ENCODE measurements at regions not wholly inside any gene's neighbourhood (a gene's known extent, or its start where the extent isn't known, plus 50 kb on each side); places are given as distances from the start of the nearest gene placed in this dataset.

DNA sequence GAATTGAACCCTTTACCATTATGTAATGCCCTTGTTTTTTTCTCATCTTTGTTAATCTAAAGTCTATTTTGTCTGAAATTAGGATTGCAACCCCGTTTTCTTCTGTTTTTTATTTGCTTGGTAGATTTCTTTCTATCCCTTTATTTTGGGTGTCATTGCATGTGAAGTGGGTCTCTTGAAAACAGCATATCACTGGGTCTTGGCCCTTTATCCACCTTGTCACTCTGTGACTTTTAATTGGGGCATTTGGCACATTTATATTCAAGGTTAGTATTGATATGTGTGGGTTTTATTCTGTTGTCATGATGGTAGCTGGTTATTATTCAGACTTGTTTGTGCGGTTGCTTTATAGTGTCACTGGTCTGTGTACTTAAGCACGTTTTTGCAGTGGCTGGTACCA, 117.4 kb upstream of the MARCHF11 start:
- Histone ChIP-seq H3K4me2 (ENCODE audit: insufficient read depth in 1 of 2, low read depth in 2 of 2, low read length in 2 of 2) (no peak overlapping the region), H3K14ac (ENCODE audit: insufficient read length) (no peak overlapping the region), H3K36me3 (ENCODE audit: control insufficient read depth in 2 of 4, insufficient read depth in 4 of 4, low read length in 3 of 4) (no peaks in the 10 kb centered on the region), H3K23me2 (ENCODE audit: low read depth, low read length) (no peaks in the 10 kb centered on the region), H4K5ac (ENCODE audit: insufficient read length, low read depth, low read length) (no peak overlapping the region), H2BK12ac (ENCODE audit: low read depth, low read length) (no peak overlapping the region), H4K20me1 (replicated peaks in 1 of 2; ENCODE audit: control insufficient read depth in 1 of 2, insufficient read depth in 2 of 2, low read length in 2 of 2) (no peaks in the 10 kb centered on the region), H3K9me3 (ENCODE audit: insufficient read depth in 2 of 2, low read depth in 1 of 2, low read length in 1 of 2) (peaks cover 0 to 16% of the 10 kb centered on the region in 2 experiments; a peak in 2 of 4 replicates), H3K56ac (replicated peaks; ENCODE audit: insufficient read length, low read depth, low read length) (no peak overlapping the region), H3K9ac (replicated peaks in 1 of 4; ENCODE audit: extremely low read depth in 1 of 4, low read depth in 3 of 4, low read length in 3 of 4) (no peak overlapping the region), H4K8ac (ENCODE audit: extremely low read depth, insufficient read depth, low read length) (no peak overlapping the region), H3K27ac (ENCODE audit: low read depth, low read length) (no peak overlapping the region), H2BK20ac (ENCODE audit: low read length) (no peak overlapping the region), H3K4me1 (replicated peaks in 1 of 4; ENCODE audit: control insufficient read depth in 3 of 4, insufficient read depth in 4 of 4, low read length in 3 of 4) (no peaks in the 10 kb centered on the region), H2BK5ac (ENCODE audit: low read depth, low read length) (no peak overlapping the region), H2AFZ (ENCODE audit: low read length) (no peak overlapping the region), H3K4me3 (ENCODE audit: extremely low read depth in 1 of 4, insufficient read depth in 2 of 4, low read depth in 3 of 4, low read length in 4 of 4) (no peak overlapping the region), H4K91ac (replicated peaks; ENCODE audit: insufficient read length, low read length) (no peak overlapping the region), H2AK5ac (ENCODE audit: low read depth, low read length) (no peak overlapping the region), H3K4ac (replicated peaks; ENCODE audit: insufficient read length, low read depth, low read length) (no peak overlapping the region), H3K23ac (ENCODE audit: insufficient read length) (no peak overlapping the region), H3K79me2 (ENCODE audit: control insufficient read depth in 1 of 2, insufficient read depth in 2 of 2, low read length in 2 of 2) (no peaks in the 10 kb centered on the region), H2BK120ac (replicated peaks; ENCODE audit: low read depth, low read length) (no peak overlapping the region), H2BK15ac (ENCODE audit: low read length) (no peak overlapping the region), H3K79me1 (ENCODE audit: low read depth, low read length) (no peaks in the 10 kb centered on the region), H3K18ac (ENCODE audit: extremely low read depth, low read length) (no peak overlapping the region), H3K27me3 (replicated peaks in 1 of 4; ENCODE audit: control insufficient read depth in 3 of 4, extremely low read depth in 1 of 4, insufficient read depth in 3 of 4, low read length in 3 of 4) (no peaks in the 10 kb centered on the region)
- DNase-seq (ENCODE audit: low read depth in 1 of 2, low spot score in 2 of 2), result no peak
- WGBS, 2 experiments (ENCODE audit: extremely low coverage in 1 of 2, insufficient coverage in 1 of 2, insufficient read length in 1 of 2, insufficient replicate concordance in 2 of 2, low coverage in 1 of 2, low lambda C conversion rate in 2 of 2, missing lambda C conversion rate in 1 of 2), result 79% methylated on average over 3 of the region's 3 CpGs; no CpG with 5 or more reads in 1 of the 2 experiments
- TF ChIP-seq TAF7 (optimal IDR thresholded peaks at IDR 0.05; ENCODE audit: borderline replicate concordance, low read depth, low read length) (no peak), ASH2L (IDR thresholded peaks at IDR 0.05; ENCODE audit: low read length) (no peak), GTF2F1 (IDR thresholded peaks at IDR 0.05; ENCODE audit: borderline replicate concordance, low read depth, low read length) (no peak), CHD1 (IDR thresholded peaks at IDR 0.05; ENCODE audit: low read depth, low read length) (no peak), CBX5 (IDR thresholded peaks at IDR 0.05; ENCODE audit: low read depth, low read length) (no peak), PHF8 (conservative IDR thresholded peaks at IDR 0.05; ENCODE audit: low read depth, low read length) (no peak), RXRA (IDR thresholded peaks at IDR 0.05; ENCODE audit: insufficient read depth, low read depth, low read length) (no peak), TBP (IDR thresholded peaks at IDR 0.05; ENCODE audit: low read depth, low read length) (no peak), SIX5 (IDR thresholded peaks at IDR 0.05; ENCODE audit: low read depth, low read length) (no peak)
- ChIA-PET POLR2A (ENCODE audit: partially characterized antibody) (no interaction called here), CTCF (ENCODE audit: partially characterized antibody) (interaction anchor here (0.8 kb wide), 1 partner anchor 14 kb away, joined by 3 read pairs; no protein-coding TSS in a partner anchor)
- FAIRE-seq, result no peak
